ENCODE measurements at regions not wholly inside any gene's neighbourhood (a gene's known extent, or its start where the extent isn't known, plus 50 kb on each side); places are given as distances from the start of the nearest gene placed in this dataset.
"Not testable (repeated sequence)": the region's sequence is repeated elsewhere in the genome, so short reads cannot be mapped to it uniquely, and the experiment has no call there.

DNA sequence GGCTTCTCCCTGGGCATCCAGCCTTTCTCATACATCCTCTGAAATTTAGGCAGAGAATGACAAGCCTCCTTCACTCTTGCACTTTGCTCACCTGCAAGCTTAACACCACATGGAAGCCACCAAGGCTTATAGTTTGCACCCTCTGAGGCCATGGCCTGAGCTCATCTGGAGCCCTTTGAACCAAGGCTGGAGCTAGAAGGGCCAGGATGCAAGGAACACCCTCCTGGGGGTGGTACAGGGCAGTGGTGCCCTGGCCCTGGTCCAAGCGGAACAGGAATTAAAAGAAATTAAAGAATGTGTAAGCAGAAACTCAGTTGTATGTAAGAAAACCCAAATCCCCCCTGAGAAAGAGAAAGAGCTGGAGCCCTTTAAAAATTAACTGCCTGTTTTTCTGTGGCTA, 221.9 kb downstream of the POTEH start:
- H3K4me1 Mint-ChIP-seq; H3K9me3 Mint-ChIP-seq; H3K27me3 Mint-ChIP-seq; H3K27ac Mint-ChIP-seq; DNase-seq; H3K4me3 Mint-ChIP-seq; H3K36me3 Mint-ChIP-seq (ENCODE audit: low read depth); intact Hi-C loops (cut with micrococcal nuclease): not testable (repeated sequence)

DNA sequence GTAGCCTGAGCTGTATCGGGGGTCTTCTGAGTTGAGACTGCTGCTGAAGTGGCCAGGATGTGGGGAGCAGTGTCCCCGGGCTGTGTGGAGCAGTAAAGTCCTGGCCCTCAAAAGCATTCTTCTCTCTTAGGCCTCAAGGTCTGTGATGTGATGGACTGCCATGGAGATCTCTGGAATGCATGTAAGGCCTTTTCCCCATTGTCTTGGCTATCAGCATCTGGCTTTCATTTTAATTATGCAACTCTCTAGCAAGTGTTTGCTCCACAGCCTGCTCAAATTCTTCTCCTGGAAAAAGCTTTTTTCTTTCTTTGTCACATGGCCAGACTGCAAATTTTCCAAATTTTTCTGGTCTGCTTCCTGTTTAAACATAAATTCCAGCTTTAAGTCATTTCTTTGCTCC, 229.3 kb downstream of the POTEH start:
- H3K9me3 Mint-ChIP-seq; H3K36me3 Mint-ChIP-seq (ENCODE audit: low read depth); H3K27me3 Mint-ChIP-seq; DNase-seq; H3K4me1 Mint-ChIP-seq; H3K27ac Mint-ChIP-seq; H3K4me3 Mint-ChIP-seq; intact Hi-C loops (cut with micrococcal nuclease): not testable (repeated sequence)

DNA sequence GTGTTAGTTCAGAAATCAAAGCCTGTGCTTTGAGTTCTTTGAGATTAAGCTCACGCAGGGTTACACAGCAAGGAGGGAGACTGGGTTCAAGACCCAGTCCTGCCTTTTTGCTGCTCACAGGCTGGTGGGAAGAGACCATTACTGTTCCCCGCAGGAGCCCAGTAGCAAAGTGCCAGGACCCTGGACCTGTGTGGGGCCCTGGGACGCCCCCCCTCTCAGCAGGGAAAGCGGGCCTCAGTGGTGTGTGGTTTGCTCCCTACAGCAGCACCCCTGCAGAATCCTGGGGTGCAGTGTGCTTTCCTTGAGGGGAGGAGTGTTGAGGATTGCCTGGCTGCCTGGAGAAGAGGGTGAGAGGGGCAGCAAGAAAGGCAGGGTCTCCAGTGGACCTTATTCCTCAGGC, 231.1 kb downstream of the POTEH start:
- H3K36me3 Mint-ChIP-seq (ENCODE audit: low read depth); intact Hi-C loops (cut with micrococcal nuclease); H3K9me3 Mint-ChIP-seq; DNase-seq; H3K4me3 Mint-ChIP-seq; H3K27ac Mint-ChIP-seq; H3K4me1 Mint-ChIP-seq; H3K27me3 Mint-ChIP-seq: not testable (repeated sequence)

DNA sequence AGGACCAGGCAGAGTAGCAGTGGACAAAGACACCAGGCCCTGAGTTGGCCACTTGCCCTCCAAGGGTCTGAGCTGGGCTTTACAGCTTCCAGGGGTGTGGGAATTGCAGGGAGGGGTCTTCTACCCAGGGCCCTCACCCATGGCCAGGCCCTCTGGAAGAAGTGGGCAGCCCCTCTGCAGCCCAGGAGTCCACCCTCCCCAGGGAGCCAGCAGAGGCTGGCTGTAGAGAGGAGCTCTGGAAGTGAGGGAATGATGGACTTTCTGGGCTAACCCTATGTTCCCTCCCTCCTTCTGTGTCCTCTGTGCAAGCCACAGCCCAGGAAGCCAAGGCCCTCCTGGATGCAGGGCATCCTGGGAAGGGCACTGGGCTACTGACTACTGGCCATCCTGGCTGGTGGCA, 232.3 kb downstream of the POTEH start:
- DNase-seq; H3K36me3 Mint-ChIP-seq (ENCODE audit: low read depth); H3K9me3 Mint-ChIP-seq; intact Hi-C loops (cut with micrococcal nuclease); H3K4me3 Mint-ChIP-seq; H3K4me1 Mint-ChIP-seq; H3K27ac Mint-ChIP-seq; H3K27me3 Mint-ChIP-seq: not testable (repeated sequence)

DNA sequence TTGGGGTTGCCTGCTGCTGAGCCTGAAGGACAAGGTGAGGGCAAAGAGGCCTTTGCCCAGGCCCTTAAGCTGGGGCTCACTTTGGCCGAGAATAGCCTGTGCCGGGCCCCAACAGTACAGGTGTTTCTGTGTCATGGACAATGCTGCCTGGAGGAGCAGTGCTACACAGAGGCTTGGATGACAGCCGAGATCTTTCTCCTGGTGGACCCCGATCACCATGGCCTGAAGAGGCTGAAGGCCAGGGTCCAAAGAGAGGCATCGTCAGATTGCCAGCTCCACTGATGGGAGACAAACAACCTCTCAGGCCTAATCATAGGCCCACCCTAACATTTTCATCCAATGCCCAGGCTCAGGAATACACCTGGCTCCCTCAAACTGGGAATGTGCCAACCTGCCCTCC, 232.8 kb downstream of the POTEH start:
- H3K27ac Mint-ChIP-seq; H3K4me1 Mint-ChIP-seq; H3K9me3 Mint-ChIP-seq; H3K27me3 Mint-ChIP-seq; H3K4me3 Mint-ChIP-seq; intact Hi-C loops (cut with micrococcal nuclease); DNase-seq; H3K36me3 Mint-ChIP-seq (ENCODE audit: low read depth): not testable (repeated sequence)

DNA sequence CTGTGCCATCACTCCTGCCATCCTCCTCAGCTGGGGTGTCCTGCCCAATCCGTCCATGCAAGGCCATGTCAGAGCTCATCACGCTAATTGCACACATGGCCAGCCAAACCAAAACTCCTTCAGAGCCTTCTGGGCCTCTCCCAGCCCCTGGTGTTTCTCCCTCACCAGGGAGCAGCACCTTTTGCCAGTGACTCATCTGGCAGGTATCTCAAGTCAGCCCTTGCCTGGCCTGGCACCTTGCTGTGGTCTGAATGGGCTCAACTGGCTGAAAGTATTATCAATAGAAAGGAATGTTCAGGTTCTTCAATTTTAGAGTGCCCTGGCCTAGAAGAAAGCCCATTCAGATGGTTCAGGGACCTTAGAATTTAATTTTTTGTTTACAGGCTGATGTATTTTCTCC, 235.0 kb downstream of the POTEH start:
- intact Hi-C loops (cut with micrococcal nuclease); H3K27ac Mint-ChIP-seq; H3K4me1 Mint-ChIP-seq; H3K9me3 Mint-ChIP-seq; H3K27me3 Mint-ChIP-seq; H3K36me3 Mint-ChIP-seq (ENCODE audit: low read depth); H3K4me3 Mint-ChIP-seq; DNase-seq: not testable (repeated sequence)

DNA sequence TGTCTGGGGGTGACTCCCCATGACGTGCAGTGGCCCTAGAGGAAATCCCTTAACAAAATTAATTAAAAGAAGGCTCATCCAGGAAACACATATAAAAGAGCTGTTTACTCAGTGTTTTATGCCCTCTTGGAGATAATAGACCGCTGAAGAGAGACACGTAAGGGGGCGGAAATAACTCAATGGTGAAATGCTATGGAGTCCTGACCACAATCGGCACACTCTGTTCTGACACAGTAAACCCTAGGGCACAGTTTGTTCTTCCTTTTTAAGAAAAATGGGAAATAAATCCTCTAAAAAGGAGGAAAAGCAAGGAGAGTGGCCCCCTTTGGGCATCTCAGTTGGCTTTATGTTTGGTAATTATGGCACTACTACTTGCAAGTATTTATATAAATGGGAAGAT, 237.3 kb downstream of the POTEH start:
- H3K36me3 Mint-ChIP-seq (ENCODE audit: low read depth); H3K27me3 Mint-ChIP-seq; H3K27ac Mint-ChIP-seq; DNase-seq; H3K9me3 Mint-ChIP-seq; intact Hi-C loops (cut with micrococcal nuclease); H3K4me1 Mint-ChIP-seq; H3K4me3 Mint-ChIP-seq: not testable (repeated sequence)

Measured in activated CD4-positive, alpha-beta T cell treated with anti-CD3 and anti-CD28 coated beads, Interleukin-2, amount 10 ng/mL, durations not matched to agents 24 days and 14 days (primary cell).